ENCODE measurements at regions not wholly inside any gene's neighbourhood (a gene's known extent, or its start where the extent isn't known, plus 50 kb on each side); places are given as distances from the start of the nearest gene placed in this dataset.
"Not testable (repeated sequence)": the region's sequence is repeated elsewhere in the genome, so short reads cannot be mapped to it uniquely, and the experiment has no call there.

DNA sequence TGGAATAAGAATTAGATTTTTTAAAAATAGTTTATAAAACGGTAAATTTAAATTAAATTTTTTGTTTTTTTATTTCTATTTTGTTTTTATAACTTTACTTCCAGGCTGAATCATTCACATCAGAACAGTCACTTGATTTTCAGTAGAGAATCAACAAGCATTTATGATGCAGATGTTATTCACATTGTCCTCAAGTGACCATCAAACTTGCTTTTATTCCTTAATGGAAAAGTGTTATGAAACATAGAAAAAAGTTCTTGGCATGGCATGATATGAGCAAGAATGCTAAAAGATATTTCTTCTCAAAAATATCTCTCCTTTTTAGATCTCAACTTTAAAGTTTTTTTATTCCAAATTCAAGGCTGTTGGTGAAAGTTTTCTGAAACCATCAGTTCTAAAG, 70.9 kb upstream of the TGFBR2 start:
- DNase-seq: no peak

DNA sequence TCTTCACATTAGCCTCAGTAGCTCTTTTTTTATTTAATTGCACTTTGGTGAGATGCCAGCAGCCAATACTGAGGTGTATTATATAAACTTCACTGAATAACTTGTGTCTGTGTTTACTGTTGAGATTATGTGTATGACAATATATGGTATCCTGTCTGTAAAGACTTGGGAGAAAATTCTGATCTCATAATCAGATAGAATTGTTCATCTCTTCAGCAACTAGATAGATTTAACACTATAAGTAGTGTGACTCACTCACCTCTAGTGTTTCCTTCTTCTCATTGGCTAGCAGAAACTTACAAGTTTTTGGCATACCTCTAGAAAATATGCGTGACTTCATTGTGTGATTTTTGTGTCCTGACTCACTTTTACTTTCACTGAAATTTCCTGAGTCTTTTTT, 67.6 kb upstream of the TGFBR2 start:
- no peak for DNase-seq

DNA sequence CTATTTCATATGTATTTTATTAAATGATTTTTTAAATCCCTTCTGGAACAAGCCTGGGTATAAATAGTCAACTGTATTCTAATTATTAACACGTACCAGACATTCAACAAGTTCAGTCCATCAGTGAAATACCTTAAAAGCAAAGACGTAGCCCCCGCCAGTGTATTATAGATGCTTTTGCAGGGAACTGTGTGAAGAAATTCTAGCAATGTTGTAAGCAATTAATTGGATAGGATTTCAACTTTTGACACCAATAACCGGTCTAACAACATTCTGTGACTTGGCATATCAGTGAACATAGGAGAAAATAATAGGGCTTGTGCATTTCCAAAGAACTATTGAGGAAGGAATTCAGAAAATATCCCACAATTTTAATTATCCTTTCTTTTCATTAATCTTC, 67.2 kb upstream of the TGFBR2 start:
- DNase-seq: no peak

DNA sequence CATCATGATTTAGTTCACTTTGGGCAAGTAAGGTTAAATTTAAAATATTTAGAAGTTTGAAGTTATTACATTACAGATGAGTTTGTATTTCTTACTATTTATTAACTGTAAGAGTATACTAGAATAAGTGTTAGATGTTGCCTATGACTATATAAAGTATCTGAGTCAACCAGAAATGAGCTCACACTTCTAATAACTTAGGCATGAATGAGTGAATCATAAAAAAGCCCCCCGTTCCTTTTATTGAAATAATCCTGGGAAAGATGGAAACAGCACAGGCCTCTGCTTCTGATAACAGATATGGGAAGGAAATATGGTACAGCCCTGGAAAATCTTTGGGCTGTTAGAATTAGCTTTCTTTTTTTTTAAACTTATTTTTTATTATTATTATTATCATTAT, 66.6 kb upstream of the TGFBR2 start:
- DNase-seq: no peak

DNA sequence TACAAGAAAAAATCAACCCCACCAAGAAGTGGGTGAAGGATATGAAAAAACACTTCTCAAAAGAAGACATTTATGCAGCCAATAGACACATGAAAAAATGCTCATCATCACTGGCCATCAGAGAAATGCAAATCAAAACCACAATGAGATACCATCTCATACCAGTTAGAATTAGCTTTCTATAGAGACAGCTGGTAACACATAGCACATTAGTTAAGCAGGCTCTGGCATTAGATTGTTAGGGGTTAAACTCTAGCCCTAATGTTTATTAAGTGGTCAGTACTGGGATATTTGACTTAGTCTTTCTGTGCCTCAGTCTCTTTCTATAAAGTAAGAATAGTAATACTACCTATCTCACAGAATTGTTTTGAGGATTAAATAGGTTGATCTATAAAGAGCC, 65.2 kb upstream of the TGFBR2 start:
- not testable (repeated sequence) for DNase-seq

DNA sequence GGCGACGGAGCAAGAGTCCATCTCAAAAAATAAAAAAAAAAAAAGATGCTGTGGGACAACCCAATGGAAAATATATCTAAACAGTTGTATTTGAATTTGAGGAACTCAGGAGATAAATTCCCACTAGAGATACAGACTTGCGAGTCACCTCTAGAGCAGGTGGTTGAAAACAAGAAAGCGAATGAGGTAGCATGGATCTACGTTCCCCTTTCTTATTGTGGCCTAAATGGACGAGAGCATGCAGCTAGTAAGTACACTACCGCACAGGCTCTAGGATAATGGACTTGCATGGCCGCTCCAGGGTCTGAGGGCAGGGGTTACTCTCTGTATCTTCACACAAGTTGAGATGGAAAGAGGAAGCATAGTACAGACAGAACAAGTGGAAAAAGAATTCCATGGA, 63.5 kb upstream of the TGFBR2 start:
- no peak for DNase-seq

DNA sequence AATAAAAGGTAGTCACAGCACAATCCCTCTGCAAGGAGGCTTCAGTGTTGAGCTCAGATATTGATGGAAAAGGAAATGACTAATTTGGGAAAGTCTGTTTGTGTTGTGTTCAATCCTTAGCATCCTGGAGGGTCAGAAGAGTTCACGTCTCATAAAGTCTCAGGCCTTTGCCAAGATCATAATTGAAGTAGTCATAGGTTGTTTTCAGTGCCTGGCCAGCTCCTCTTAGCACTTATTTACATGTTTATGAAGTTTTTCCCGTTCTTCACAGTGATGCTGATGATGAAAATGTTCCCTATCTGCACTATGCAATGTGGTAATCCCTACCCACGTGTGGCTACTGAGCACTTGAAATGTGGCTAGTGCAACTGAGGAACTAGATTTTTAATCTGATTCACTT, 61.6 kb upstream of the TGFBR2 start:
- DNase-seq: no peak

DNA sequence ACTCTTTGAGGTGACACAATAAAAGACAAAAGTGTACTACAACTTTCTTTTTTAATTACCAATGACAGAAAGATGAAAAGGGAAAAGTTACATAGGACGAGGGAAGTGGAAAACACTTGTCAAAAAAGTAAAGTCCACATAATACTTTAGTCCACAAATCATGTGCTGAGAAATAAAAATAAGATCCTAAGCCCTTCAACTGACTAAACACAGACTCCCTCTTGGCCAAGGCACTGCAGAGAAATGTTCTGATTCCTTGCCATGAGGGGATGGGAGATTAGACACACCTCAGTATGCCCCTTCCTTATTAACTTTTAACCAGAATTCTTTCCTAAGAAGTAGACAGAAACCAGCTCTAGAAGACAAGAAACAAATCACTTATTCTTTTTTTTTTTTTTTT, 59.5 kb upstream of the TGFBR2 start:
- no peak for DNase-seq

DNA sequence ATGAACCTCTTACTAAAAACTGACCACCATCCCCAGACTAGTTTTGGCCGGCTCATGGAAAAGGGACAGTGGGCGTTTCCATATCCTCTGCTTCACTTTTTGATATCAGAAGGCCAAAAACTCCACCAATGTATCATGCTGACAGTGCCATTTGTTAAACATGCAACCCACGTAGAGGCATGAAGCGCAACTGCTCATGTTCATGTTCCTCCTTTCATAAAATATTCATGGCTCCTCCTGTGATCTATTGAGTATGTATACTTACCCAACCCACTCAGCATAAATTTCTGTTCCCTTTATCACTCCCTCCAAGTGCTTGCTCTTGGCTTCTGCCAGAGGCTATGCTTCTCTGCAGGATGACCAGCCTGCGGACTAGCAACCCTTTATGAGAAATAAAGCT, 58.7 kb upstream of the TGFBR2 start:
- no peak for DNase-seq

DNA sequence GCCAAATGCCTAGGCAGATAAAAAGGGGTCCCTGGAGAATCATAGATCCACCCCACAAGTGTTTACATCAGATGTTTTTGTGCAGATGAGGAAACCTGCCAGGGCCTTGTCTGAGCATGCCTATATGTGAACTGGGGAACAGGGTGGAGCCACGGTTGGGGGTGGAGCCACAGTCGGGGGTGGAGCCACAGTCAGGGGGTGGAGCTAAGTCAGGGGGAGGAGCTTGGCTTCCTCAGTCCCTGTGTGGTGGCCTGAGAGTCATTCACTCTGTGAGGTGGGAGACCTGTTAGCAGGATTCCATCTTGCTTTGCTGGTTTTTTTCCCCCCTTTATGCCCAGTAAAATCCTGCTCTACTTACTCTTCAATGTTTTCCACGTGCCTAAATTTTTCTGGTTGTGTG, 57.8 kb upstream of the TGFBR2 start:
- DNase-seq: no peak

DNA sequence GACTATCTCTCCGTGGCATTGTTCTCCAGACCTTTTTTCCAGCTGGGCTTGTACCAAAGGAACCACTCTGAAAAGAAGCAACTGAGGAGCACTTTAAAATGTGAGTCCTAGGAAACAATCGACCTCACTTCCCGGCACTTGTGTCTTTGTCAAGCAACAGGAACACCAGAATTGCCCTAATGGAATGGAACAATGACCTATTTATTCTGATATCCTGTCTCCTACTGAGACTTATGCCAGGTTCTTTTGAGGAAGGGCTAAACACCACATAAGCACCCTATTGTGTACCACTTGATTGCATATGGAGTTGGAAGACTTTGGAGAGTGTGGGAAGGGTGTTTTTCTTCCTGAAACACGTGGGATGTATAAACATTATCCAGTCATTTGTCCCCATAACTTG, 56.8 kb upstream of the TGFBR2 start:
- no peak for DNase-seq

DNA sequence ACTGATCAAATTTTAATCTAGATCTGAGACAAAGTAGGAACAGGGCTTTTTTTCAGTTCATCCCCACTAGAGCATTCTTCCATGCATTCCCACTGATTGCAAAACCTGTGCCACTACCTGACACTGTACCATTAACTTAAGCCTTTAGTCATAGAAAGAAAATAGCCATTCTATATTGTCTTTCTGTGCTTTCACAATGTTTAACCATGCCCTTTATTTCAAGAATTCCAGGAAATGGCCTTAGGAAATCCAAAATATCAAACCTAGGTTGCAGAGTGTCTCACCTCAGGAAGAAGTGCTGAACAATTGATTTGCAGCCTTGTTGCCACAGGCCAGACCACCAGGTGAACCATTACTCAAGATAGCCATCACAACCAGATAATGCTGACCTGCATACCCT, 56.2 kb upstream of the TGFBR2 start:
- no peak for DNase-seq

DNA sequence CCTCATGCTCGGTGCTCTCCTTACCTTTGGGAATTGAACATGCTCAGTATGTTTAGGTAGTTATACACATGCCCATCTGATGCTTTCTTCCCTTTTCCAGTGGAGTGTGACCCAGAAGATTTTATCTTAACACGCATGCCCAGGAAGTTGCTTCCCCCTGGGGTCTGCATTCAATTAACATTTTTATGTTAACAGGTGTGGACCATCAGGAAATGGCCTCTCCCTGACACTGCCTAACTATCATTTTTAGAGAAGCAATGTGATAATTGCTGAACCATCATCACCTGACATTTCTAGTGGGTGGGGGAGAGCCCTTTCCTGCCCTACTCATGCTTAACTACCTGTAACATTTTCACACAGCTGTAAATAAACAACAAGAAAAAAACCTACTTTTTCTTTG, 55.1 kb upstream of the TGFBR2 start:
- DNase-seq: no peak

DNA sequence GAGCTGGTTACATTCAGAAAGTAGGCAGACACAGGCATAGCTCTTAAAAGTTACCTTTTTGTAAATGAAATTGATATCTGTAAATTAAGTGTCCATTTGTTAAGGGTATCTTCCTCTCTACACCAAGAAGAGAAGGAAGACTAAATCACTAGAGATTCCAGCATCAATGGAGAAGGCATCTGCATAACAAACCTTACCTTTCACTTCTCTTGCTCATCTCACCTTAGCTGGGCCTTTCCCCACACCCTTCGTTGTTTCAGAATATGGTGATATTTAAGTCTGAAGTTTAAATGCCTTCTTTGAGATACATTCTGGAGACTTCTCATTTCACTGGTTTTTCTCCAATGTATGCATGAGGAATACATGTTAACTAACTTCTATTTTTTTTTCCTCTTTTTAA, 54.5 kb upstream of the TGFBR2 start:
- no peak for DNase-seq

DNA sequence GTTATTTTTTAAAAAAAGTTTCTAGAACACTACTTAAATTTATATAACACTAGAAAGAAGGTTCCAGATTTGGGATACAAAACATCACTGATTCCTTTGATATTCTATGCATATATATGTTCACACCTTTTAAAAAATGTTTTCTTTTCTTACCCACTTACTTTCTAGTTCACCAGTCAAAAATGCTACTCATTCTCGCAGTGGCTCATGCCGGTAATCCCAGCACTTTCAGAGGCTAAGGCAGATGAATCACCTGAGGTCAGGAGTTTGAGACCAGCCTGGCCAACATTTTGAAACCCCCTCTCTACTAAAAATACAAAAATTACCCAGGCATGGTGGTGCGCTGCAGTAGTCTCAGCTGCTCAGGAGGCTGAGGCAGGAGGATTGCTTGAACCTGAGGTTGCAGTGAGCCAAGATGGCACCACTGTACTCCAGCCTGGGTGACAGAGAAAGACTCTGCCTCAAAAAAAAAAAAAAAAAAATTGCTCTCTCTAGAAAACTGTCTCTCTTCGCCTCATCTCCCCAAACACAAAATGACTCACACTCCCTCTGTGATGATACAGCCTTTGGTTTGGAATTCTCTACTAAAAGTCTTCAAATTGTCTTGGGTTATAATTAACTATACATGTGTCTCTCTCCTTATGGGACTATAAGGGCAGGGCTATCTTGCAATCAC, 52.6 kb upstream of the TGFBR2 start:
- no peak for DNase-seq

DNA sequence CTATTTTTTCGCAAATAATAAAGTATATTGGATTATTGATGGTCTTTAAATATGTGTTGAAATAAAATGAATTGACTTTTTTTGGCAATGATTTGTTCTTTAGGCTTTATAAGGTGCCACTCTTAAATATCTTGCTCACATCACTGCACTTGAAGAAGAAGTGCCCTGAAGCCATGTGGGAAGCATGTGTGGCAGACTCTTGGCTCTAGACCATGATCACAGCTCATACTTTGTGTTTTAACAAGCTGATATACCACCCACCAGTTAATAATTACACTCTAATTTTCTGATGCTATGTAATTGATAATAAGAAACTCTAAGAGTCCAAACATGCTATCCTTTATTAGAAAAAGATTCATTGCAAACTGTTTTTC, 52.1 kb upstream of the TGFBR2 start:
- no peak for DNase-seq

DNA sequence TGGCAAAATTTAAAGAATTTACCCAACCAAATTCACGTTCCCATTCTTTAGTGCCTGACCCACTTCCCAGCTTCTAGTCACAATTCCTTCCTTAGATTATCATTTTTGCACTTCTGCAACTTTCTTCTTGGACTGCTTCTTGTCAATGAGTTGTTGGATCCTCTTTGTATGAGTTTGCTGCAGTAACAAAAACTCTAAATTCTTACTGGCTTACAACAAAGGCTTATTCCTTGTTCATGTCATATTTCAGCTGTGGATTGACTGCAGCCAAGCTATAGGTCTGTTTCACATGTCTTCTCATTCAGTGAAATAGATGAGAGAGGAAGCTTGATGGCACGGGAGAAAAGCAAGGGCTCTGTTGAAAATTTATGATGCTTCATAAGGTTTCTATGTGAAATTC, 50.4 kb upstream of the TGFBR2 start:
- DNase-seq: no peak
